Hepatocyte (in vitro differentiated cells): ENCODE measurements at regions not wholly inside any gene's neighbourhood (a gene's known extent, or its start where the extent isn't known, plus 50 kb on each side); places are given as distances from the start of the nearest gene placed in this dataset.

Experiments used
- EZH2 ChIP-seq: fragments of 200-600 bp; sonication (generic); IDR thresholded peaks from 2 replicates; pipeline ENCODE4 v1.6.1; 2016; ENCODE audit warnings: antibody characterized with exemption, mild to moderate bottlenecking, borderline replicate concordance
- TF ChIP-seq, protein P1 (sequence below): fragments of 200-600 bp; sonication (generic); IDR thresholded peaks from 2 replicates; pipeline ENCODE4 v1.5.1; 2016; ENCODE audit warnings: antibody characterized with exemption, mild to moderate bottlenecking; ENCODE audit not compliant: poor library complexity

DNA sequence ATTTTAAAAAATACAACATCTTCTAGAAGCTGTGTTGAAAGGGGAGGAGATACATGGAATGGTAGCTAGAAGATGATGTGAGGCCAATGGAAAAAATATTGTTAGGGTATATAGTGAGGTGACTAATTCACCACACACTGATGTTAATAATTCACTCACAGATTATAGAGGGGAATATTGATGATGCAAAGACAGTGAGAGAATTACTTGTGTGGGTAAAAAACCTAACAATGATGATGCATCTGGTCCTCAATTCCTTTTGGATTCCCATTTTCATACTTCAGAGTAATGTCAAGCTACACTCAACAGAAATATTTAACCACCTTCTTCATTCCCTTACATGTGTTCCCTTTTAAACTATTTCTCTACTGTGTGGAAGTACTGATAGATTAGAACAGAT, 169.5 kb upstream of the DPYD start:
- TF ChIP-seq, protein P1, sequence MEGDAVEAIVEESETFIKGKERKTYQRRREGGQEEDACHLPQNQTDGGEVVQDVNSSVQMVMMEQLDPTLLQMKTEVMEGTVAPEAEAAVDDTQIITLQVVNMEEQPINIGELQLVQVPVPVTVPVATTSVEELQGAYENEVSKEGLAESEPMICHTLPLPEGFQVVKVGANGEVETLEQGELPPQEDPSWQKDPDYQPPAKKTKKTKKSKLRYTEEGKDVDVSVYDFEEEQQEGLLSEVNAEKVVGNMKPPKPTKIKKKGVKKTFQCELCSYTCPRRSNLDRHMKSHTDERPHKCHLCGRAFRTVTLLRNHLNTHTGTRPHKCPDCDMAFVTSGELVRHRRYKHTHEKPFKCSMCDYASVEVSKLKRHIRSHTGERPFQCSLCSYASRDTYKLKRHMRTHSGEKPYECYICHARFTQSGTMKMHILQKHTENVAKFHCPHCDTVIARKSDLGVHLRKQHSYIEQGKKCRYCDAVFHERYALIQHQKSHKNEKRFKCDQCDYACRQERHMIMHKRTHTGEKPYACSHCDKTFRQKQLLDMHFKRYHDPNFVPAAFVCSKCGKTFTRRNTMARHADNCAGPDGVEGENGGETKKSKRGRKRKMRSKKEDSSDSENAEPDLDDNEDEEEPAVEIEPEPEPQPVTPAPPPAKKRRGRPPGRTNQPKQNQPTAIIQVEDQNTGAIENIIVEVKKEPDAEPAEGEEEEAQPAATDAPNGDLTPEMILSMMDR, result no peak
- no peak for TF ChIP-seq EZH2
